ENCODE measurements at regions not wholly inside any gene's neighbourhood (a gene's known extent, or its start where the extent isn't known, plus 50 kb on each side); places are given as distances from the start of the nearest gene placed in this dataset.

DNA sequence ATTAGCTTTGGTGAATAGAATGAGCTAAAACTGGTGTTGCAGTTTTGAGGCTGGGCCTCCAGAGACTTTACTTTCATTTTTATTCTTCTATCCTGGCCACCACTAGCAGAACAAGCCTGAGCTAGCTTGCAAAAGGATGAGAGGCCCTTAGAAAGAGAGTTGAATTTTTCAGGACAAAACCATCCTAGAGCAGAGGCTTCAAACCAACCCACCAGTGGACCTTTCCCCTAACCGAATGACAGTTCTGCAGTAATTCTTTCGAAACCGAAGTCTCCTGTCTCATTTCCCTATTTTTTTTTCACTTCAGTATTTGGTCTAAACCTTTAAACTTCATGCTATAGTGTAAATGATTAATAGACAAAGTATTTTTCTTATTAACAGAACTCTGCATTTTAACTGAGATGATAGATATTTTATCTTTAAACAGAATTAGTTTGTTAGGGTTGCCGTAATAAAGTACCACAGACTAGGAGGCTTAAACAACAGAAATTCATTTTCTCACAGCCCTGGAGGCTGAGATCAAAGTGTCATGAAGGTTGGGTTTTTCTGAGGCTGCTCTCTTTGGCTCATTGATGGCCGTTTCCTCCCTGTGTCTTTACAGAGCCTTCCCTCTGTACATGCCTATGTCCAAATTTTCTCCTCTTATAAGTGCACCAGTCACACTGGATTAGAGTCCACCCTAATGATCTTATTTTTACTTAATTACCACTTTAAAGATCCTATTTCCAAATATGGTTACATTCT is 80.6 kb upstream of the PAK5 start:
- no peak for DNase-seq (ENCODE audit: low read depth)

DNA sequence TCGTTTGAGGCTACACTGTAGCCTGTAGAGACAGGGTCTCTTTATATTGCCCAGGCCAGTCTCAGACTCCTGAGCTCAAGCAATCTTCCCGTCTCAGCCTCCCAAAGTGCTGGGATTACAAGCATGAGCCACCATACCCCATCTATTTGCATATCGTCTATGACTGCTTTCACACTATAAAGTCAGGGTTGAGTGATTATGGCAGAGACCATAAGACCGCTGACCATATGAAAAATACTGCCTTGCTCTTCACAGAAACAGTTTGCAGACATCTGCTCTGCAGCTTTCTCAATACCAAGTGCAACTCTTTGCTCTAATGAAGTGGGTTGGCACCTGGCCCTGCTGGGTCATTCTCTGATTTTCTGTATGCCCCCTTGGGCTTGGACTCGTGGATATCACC is 79.5 kb upstream of the PAK5 start:
- DNase-seq (ENCODE audit: low read depth): no peak

DNA sequence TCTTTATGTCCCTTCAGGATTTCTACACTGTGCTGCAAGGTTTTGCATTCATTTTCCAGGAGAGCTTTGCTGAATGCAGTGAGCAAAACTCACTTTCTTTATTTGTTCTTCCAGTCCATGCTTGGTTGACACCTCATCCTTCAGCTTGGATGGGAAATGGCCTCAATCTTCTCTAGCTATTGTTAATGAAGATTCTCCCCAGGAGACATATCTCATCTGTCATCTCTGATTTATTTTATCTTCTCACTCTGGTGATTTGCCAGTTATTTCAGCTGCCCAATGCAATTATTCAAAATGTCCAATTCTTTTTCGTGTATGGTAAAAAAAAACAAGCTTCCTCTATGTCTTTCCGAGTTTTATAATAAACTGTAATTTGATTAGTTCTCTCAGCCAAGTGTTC is 77.9 kb upstream of the PAK5 start:
- DNase-seq (ENCODE audit: low read depth): no peak

DNA sequence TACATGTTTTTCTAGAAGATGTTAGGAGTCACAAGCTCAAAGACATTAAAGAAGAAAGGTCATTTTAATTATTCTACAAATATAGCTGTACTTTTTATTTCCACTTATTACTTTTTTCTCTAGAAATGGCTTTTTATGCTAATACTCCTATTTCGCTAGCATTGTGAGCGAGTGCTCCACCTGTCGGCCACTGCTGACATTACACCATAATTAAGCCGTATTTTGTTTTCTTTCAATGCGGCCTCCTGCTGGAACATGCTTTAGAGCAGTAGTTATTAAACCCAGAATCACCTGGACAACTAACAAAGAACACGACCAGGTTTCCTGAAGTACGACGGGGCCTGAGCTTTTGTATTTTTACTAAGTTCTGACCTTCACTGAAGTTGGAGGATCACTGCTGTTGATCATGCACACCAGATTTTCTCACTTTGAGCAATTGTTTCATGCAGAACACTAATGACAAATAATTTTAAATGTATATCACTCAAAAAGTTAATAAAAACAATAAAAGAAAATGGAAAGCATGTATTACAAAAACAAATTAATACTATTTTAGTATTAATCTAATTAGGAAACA is 74.1 kb upstream of the PAK5 start:
- DNase-seq (ENCODE audit: low read depth): no peak

DNA sequence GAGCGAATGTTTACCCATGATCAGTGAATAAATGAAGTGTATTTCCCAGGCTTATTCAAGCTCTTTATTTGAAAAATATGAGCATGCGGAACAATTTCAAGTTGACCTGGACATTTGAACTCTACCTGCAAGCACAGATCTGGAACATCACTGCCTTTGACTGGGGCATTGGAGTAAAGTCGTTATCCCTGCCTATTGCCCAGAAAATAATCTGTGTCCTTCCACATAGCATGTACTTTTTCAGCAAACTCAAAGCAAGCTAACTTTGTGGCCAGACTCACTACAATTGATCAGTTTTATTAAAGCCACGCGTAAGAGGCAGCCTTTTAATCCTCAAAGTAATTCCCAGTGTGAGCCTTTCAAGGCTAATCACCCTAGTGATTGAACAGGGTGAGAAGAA is 73.4 kb upstream of the PAK5 start:
- DNase-seq (ENCODE audit: low read depth): no peak

DNA sequence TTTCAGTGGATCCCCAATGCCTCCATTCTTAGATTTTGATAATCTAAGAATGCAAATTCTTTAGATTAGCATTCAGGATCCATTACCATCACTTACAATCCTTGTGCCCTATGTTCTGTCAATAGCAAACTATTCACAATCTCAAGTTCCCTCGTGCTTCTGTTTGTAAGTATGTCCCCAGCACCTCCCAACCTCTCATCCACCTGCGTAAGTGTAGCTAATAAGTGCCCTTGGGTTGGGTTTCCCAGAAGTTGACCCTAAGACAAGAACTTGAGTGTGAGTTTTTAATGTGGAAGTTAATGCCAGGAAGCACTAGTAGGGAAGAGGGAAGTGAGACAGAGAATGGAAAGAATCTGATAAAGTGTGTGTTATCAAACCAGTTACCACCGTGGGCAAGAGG is 72.6 kb upstream of the PAK5 start:
- DNase-seq (ENCODE audit: low read depth): no peak

DNA sequence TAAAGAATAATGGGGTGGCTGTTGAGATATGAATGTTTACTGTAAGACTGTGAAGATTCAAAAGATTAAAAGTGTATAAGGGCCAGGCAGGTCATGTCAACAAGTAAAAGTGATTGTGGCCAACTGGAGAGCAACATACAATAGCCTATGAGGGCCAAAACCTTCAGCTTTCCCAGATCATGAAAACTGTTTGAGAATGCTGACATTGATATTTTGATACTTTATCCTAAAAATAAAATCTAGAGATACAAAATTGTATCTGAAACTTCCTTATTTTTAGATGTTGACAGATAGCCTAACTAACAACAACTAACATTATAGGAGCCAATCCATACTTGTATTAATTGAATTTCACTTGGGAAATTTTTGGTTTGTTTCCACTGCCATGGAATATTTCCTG is 70.3 kb upstream of the PAK5 start:
- no peak for DNase-seq (ENCODE audit: low read depth)

DNA sequence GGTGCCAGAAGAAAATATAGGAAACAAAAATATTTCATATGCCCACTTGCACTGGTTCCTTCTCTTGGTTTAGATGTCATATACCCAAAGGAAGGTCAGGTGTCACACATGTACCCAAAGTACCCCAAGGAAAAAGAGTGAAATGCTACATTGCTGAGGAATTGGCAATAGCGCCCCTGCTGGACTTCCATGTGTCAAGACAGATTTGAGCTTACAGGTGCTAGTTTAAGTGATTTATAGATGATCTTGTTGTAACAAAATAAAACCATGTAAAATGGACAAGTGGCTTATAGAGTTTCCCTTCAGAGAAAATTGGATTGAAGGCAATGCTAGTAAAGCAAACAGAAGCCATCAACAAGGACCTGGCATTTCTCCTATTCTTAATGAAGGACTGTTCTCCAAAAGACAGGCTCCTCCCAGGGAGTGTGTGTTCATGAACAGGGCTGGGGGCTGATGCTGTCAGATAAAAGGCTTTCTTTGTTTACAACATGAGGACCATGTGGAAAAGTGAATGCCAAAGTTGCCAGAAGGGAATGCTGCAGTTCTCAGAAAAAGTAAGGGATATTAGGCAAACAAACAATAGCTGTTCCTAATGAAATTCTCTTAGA is 64.3 kb upstream of the PAK5 start:
- no peak for DNase-seq (ENCODE audit: low read depth)

DNA sequence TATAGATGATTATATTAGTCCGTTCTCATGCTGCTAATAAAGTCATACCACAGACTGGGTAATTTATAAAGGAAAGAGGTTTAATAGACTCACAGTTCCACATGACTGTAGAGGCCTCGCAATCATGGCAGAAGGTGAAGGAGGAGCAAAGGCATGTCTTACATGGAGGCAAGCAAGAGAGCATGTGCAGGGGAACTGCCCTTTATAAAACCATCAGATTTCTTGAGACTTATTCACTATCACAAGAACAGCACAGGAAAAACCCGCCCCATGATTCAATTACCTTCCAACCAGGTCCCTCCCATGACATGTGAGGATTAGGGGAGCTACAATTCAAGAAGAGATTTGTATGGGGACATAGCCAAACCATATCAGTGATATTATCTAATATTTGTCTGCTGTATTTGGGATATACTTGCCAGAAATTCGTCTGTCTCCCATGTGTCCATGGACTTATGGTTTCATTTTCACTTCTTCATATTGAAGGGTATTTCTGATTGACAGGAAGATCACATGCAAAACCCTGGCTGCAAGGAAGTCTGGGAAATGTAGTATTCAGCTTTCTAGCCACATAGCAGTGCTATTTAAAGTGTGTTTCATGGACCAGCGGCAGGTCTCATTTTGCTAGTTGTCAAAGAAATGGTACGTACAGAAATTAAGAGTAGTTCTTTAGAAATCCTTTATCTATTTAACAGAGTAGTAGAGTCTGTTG is 50.5 kb upstream of the PAK5 start:
- DNase-seq (ENCODE audit: low read depth): no peak

All from activated gamma-delta T cell treated with anti-CD3 and anti-CD28 coated beads, Interleukin-2, amount 50 U/mL, for 16 hours (primary cell).